Keratinocyte (primary cell): ENCODE measurements at regions not wholly inside any gene's neighbourhood (a gene's known extent, or its start where the extent isn't known, plus 50 kb on each side); places are given as distances from the start of the nearest gene placed in this dataset.

Experiments
- CTCF ChIP-seq, 3 experiments: IDR thresholded peaks in 1 of 3; conservative IDR thresholded peaks in 1 of 3; optimal IDR thresholded peaks in 1 of 3; 2 replicates in 2 of 3; 3 replicates in 1 of 3; pipeline versions ENCODE3 to v1.5.1; 2011; ENCODE audit warnings: low read length in 3 of 3, mild to moderate bottlenecking in 3 of 3, moderate library complexity in 2 of 3, control low read depth in 1 of 3, inconsistent platforms in 1 of 3; ENCODE audit not compliant: insufficient read depth in 2 of 3; ENCODE audit errors: extremely low read depth in 1 of 3
- EZH2 ChIP-seq: IDR thresholded peaks from one replicate; pipeline ENCODE4 v1.6.1; 2012; ENCODE audit warnings: inconsistent platforms, mild to moderate bottlenecking, low read length, moderate library complexity

GRCh38 chr11:45592636-45593035 lies 72.8 kb downstream of the CHST1 start:
- no peak for TF ChIP-seq CTCF (optimal IDR thresholded peaks at IDR 0.05 in 1 of 3, IDR thresholded peaks at IDR 0.05 in 1 of 3, conservative IDR thresholded peaks at IDR 0.05 in 1 of 3; ENCODE audit: extremely low read depth in 1 of 3, insufficient read depth in 2 of 3, low read length in 3 of 3)
- TF ChIP-seq EZH2 = no peak
